Colonic mucosa (tissue), 4 donors: ENCODE measurements at regions not wholly inside any gene's neighbourhood (a gene's known extent, or its start where the extent isn't known, plus 50 kb on each side); places are given as distances from the start of the nearest gene placed in this dataset.

Experiments
- DNase-seq: peaks from one replicate; pipeline ENCODE4 v3.0.0-alpha.2; 2020
- H3K27ac ChIP-seq: fragments of 200-600 bp; one replicate; pipeline ENCODE4 v1.8.0; 2021
- H3K27me3 ChIP-seq: fragments of 200-600 bp; one replicate; pipeline ENCODE4 v1.8.0; 2021
- H3K36me3 ChIP-seq: fragments of 200-600 bp; one replicate; pipeline ENCODE4 v1.8.0; 2021
- H3K4me1 ChIP-seq: fragments of 200-600 bp; one replicate; pipeline ENCODE4 v1.8.0; 2021; ENCODE audit warnings: mild to moderate bottlenecking
- H3K4me3 ChIP-seq: fragments of 200-600 bp; one replicate; pipeline ENCODE4 v1.8.0; 2021
- H3K9ac ChIP-seq, 2 donors: one replicate each; pipeline ENCODE4 v1.7.0; 2013; ENCODE audit warnings: control low read depth in 2 of 2, low read depth in 2 of 2, low read length in 2 of 2
- H3K9me3 ChIP-seq: fragments of 200-600 bp; one replicate; pipeline ENCODE4 v1.8.0; 2021
- intact Hi-C: fragments of 100-400 bp; cut with DNase I; formaldehyde crosslinking; loops from one replicate; pipeline ENCODE4 v1.14.1; 2022
- TF ChIP-seq, protein P1 (sequence below): fragments of 200-600 bp; IDR thresholded peaks from one replicate; pipeline ENCODE4 v1.8.0; 2022; ENCODE audit warnings: antibody characterized with exemption, mild to moderate bottlenecking
- donor health status: healthy.
- donor health status: DM: no; HTN: no; CAD: no.
- donor health status: DM: no; HTN: no; CAD: no.

DNA sequence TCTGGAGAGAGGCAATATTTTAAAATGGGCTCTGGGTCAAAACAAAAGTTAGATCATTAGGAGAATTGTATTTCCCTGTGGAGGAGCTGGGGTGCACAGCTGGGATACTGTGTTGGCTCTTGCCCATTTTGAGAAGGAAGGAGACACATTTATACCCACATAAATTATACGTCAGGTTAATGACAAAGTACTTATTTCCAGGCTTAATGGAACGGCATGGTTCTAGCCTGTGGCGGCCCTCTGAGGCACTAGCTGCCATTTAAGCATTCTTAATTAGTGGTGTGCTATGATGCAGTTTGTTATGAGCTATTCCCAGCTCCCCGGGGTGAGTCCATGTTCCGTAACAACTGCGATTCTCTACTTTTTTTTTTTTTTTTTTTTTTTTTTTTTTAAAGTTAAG, 193.5 kb downstream of the SEC23IP start:
- H3K27ac ChIP-seq = no peak overlapping the region
- no peaks in the 10 kb centered on the region for H3K36me3 ChIP-seq
- H3K4me1 ChIP-seq = no peaks in the 10 kb centered on the region
- intact Hi-C loops = no loop called here
- TF ChIP-seq, protein P1, sequence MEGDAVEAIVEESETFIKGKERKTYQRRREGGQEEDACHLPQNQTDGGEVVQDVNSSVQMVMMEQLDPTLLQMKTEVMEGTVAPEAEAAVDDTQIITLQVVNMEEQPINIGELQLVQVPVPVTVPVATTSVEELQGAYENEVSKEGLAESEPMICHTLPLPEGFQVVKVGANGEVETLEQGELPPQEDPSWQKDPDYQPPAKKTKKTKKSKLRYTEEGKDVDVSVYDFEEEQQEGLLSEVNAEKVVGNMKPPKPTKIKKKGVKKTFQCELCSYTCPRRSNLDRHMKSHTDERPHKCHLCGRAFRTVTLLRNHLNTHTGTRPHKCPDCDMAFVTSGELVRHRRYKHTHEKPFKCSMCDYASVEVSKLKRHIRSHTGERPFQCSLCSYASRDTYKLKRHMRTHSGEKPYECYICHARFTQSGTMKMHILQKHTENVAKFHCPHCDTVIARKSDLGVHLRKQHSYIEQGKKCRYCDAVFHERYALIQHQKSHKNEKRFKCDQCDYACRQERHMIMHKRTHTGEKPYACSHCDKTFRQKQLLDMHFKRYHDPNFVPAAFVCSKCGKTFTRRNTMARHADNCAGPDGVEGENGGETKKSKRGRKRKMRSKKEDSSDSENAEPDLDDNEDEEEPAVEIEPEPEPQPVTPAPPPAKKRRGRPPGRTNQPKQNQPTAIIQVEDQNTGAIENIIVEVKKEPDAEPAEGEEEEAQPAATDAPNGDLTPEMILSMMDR = no peak
- H3K4me3 ChIP-seq = no peak overlapping the region
- H3K9me3 ChIP-seq = no peaks in the 10 kb centered on the region
- no peaks in the 10 kb centered on the region for H3K27me3 ChIP-seq
- H3K9ac ChIP-seq = no peak overlapping the region
- DNase-seq = no peak

DNA sequence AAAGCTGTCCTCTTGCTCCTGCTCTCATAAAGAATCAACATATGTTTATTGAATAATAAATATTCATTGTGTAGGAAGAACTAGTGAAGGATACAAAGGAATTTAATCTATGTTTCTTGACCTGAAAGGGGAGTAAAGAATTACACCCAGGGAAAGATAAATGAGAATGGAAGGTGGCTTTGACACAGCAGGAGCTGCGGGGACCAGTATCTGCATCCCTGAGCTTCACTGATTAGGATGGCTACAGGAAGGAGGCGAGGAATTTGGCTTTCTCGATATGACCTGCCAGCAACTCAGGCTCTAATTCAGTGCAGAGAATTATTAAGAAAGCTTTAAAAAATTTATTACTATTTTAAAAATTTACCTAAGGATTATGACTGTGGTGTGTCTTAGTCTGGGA, 194.6 kb downstream of the SEC23IP start:
- Histone ChIP-seq H3K9ac (no peak overlapping the region), H3K9me3 (no peaks in the 10 kb centered on the region), H3K4me1 (no peaks in the 10 kb centered on the region), H3K27me3 (no peaks in the 10 kb centered on the region), H3K27ac (no peak overlapping the region), H3K36me3 (no peaks in the 10 kb centered on the region), H3K4me3 (no peak overlapping the region)
- intact Hi-C loops = no loop called here
- TF ChIP-seq, protein P1 = no peak
- no peak for DNase-seq

GRCh38 chr10:120095875-120096274, 203.3 kb downstream of the SEC23IP start:
- intact Hi-C loops = no loop called here
- H3K27me3 ChIP-seq = no peaks in the 10 kb centered on the region

DNA sequence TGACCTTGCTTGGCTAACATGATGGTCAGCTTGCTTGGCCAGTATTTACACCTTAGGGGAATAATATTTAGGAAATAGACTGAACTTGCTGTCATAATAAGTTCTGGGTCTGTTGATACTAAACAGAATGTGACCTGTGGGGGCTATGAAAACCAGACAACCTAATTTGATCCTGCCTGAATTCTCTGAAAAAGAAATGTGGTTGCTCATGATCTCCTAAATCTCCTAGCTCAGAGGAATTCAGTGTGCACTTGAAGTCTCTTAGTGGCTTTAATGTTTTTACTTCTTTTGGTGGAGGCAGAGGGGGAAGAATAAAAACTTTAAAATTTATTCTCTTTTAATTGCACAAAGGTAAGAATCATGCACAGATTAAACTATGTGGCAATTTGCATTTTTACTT, 205.2 kb downstream of the SEC23IP start:
- H3K27me3 ChIP-seq = no peaks in the 10 kb centered on the region
- DNase-seq = no peak
- no peaks in the 10 kb centered on the region for H3K4me1 ChIP-seq
- no peak overlapping the region for H3K27ac ChIP-seq
- H3K9me3 ChIP-seq = no peaks in the 10 kb centered on the region
- no peak overlapping the region for H3K9ac ChIP-seq
- no peak overlapping the region for H3K4me3 ChIP-seq
- TF ChIP-seq, protein P1 = no peak
- no peaks in the 10 kb centered on the region for H3K36me3 ChIP-seq
- intact Hi-C loops = no loop called here

More at GRCh38 chr10:120095875-120096274, 203.3 kb downstream of the SEC23IP start:
- Histone ChIP-seq H3K4me3 (no peak overlapping the region), H3K36me3 (no peaks in the 10 kb centered on the region), H3K27ac (no peak overlapping the region), H3K9me3 (no peaks in the 10 kb centered on the region), H3K9ac (no peak overlapping the region), H3K4me1 (no peaks in the 10 kb centered on the region)
- DNase-seq = no peak
- TF ChIP-seq, protein P1 = no peak

- no peaks in the 10 kb centered on the region for H3K27me3 ChIP-seq
- H3K27ac ChIP-seq = no peak overlapping the region
- no peaks in the 10 kb centered on the region for H3K9me3 ChIP-seq
- no peaks in the 10 kb centered on the region for H3K4me1 ChIP-seq
- no peak overlapping the region for H3K9ac ChIP-seq
- DNase-seq = no peak
- no peak overlapping the region for H3K4me3 ChIP-seq
- no peaks in the 10 kb centered on the region for H3K36me3 ChIP-seq
- intact Hi-C loops = no loop called here
- TF ChIP-seq, protein P1 = no peak
Observed at GRCh38 chr10:120098232-120098930, 205.9 kb downstream of the SEC23IP start.
